NOMO-1 (cell line): ENCODE measurements at regions not wholly inside any gene's neighbourhood (a gene's known extent, or its start where the extent isn't known, plus 50 kb on each side); places are given as distances from the start of the nearest gene placed in this dataset.
A peak's percentile ranks its signal among the peaks of the same experiment; 100 is the strongest.
"Not testable (repeated sequence)": the region's sequence is repeated elsewhere in the genome, so short reads cannot be mapped to it uniquely, and the experiment has no call there.

Source experiments
- DNase-seq, 2 experiments: peaks; one replicate each; lab custom pipeline; 2025; ENCODE audit not compliant: unreplicated experiment in 2 of 2; lab: John Stamatoyannopoulos, UW

DNA sequence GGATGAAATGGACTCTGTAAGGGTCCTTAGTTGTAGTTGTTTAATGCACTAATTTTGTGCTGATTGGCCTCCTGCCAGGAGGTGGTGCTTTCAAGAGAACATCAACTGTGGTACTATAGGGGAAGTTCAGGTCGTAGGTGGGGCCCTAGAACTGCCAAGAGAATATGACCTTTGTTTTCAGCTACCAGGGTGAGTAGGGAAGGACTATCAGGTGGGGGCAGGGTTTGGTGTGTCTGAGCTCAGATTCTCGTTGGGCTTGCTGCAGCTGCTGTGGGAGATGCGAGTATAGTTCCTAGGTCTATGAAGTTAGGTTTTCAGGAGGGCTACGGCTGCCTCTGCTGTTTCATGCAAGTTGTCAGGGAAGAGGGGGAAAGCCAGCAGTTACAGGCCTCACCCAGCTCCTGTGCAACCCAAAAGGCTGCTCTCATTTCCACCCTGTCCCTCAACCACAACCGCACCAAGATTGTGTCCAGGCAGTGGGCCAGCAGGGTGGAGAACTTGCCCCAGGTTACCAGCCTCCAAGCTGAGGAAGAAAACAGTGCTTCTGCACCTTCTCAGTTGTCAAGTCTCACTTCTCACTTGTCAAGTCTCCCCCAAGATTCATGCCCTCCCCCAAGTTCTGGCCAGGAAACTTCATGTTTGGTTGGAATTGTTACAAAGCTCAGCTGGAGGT is 626.5 kb upstream of the MAP3K7 start:
- DNase-seq = peak; percentile 59 to 80

DNA sequence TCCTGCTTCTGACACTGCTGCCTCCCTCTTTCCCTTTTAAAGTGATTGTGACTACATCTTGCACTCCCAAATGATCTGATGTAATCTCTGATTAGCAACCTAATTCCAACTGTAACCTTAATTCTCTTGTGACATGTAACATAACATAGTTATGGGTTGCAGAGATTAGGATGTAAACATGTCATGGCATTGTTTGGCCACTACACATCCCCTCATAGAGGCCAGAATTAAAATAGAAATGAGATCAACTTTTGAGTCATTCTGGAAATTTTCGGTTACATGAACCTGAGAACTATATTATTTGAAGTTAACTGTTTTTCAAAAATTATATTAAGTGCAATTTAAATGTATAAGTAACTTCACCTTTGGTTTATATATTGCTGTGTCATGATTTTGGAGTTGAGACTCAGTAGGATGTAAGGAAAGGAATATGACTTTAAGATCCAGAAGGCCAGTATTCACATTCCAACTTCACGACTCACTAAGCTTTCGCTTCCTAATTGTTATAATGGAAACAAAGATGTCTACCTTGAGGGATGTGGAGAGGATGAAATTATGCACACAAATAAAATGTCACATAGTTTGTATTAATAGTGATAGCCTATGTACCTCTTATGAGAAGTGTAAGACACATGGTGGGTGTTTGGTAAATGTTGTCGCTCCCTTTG is 611.9 kb upstream of the MAP3K7 start:
- DNase-seq = no peak

DNA sequence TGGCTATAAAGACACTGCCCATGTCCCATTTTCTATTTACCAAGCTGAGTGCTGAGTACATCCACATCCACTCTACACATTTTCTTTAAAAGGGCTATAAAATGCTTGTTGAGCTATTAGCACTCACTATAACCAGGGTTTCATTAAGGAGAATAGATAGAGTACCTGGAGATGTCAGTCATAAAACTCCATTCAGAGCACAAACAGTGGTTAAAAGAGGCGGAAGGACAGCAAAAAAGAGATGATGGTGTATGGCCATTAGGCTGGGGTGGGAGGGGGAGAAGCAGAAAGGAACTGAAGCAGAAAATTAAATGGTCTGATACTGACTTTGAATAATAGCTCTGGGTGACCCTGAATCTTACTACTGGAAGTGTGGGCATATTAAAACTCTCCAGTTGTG is 609.9 kb upstream of the MAP3K7 start:
- no peak for DNase-seq

DNA sequence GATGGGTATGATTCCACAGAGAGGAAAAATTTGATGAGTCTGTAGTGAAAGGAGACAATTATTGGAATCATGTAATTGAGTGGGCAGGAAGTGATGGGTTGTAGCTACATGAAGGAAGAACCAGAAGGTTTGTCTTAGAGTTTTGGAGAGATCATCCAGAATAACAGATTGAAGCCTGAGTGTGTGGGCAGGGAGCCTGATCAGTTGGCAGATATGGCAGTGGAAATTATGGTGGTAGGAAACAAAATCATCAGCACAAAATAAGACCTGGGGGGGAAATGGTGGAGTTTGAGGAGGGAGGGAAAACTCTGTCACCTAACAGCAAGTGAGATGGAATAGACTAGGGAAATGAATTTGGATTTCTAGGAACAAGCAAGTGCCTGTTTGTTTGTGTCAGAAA is 606.6 kb upstream of the MAP3K7 start:
- DNase-seq = no peak

DNA sequence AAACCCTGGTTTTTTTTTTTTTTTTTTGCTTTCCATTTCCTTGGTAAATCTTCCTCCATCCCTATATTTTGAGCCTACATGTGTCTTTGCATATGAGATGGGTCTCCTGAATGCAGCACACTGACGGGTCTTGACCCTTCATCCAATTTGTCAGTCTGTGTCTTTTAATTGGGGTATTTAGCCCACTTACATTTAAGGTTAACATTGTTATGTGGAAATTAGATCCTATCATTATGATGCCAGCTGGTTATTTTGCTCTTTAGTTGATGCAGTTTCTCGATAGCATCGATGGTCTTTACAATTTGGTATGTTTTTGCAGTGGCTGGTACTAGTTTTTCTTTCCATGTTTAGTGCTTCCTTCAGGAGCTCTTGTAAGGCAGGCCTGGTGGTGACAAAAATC is 603.2 kb upstream of the MAP3K7 start:
- not testable (repeated sequence) for DNase-seq

DNA sequence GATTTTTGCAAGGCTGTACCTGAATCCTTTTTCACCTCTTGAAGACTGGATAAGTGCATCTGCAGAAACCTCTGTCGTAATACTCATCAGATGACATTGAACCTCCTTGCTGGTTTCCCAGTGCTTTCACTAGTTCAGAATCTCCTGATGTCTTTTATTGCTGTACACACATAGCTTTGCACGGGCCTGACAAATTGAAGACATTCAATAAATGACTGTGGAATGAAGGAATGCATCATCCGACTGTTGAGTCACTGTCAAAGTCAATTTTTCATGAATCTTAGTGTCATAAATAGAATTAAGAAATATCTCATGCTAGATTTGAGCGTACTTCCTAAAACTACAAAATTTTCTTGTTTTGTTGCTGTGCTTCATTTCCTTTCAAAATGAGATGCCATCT is 598.2 kb upstream of the MAP3K7 start:
- DNase-seq = no peak

DNA sequence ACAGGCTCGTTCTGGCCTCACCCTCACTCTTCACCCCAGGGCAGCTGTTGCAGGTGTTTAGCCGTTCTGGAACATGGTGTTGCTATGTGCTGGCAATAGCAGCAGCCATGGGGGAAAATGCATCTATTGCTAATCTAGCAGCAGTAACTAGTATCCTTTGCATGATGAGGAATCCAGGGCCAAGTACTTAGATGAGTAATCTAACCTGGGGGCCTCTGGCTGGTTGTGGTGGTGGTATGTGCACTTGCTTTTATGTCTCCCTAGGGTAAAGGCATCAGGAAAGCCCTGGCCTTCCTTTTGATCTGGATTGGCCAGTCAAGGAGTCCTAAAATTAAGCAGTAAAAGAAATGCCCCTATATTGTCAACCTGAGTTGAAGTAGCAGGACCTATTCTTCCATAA is 594.5 kb upstream of the MAP3K7 start:
- DNase-seq = no peak

DNA sequence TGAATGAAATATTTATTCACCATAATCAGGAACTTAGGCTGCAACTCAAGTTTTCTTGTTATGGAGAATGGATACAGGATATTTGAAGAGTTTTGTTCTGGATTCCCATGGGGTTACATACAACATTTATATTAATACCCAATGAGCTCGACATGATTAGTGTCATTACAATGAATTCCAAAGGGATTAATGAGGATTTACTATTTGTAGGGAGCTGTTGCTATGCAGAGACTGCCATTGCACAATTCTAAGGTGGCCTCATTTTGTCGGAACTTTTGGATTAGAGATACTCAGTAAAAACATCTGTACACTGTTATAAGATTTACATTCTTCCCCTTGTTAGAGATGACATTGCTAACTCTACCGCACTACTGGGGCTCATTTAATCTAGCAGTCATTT is 586.8 kb upstream of the MAP3K7 start:
- DNase-seq = no peak

DNA sequence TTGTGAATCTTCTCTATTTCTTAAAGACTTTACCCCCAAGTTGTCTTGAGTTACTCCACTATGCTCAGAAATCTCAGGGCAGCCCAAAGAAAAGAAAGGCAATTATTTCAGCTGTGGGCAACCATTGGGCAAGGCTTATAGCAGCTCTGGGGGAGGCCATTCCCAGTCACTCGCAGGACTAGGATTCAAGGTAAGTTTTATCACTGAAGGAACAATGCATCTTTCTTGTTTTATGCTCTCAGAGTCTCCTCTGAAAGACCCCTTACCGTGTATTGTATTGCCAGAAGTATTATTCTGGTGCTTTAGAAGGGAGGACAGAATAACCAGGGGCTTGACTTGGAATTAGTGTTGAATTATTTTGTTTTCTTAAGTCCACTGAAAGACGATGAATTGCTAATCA is 586.3 kb upstream of the MAP3K7 start:
- DNase-seq = no peak

DNA sequence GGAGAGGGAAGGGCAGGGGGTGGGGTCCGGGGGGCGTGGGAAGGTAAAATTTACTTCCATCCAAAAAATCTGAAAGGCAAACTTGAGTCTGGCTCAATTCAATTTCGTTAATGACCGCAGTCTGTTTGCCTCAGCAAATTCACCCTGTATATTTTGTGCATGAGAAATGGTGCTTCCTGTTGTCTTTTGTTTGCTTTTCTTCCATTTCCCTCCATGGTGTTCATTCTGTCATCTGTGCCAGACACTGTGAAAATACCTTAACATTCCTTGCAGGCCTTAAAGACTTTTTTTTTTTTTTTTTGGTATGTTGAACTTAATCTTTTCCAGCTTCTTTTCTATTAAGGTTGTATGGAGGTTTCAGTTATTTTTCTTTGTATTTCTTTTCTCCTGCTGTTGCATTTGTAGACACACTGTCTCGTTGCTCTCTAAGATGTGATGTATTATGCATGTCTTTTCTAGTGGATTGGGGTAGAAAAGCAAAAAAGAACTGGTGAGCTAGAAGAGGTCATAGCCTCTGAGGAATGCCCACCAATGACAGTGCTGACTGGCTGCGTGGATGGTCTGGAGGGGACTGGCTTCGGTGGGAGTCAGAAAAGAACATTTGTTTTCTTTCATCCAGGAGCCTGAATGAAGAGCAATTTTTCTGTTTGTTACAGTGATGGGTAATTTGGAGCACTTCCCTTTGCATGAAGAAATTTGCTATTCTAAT is 585.0 kb upstream of the MAP3K7 start:
- no peak for DNase-seq

DNA sequence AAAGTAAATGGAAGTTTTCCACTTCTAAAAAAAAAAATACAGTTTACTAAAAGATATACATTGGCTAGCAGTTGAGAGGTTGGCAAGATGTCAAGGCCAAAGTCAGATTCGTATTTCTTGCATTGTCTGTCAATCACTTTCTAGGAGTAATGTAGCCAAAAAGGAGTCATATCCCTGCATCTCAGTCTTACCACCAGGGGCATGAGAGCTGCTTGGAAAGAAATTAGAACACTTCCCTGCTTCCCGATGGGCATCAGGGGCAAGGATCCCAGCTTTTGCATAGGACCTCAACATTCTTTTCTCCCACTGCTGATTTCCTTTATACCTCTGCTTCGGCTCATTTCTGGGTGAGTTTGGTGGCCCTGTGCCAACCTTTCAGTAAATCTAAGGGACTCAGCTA is 581.0 kb upstream of the MAP3K7 start:
- no peak for DNase-seq

DNA sequence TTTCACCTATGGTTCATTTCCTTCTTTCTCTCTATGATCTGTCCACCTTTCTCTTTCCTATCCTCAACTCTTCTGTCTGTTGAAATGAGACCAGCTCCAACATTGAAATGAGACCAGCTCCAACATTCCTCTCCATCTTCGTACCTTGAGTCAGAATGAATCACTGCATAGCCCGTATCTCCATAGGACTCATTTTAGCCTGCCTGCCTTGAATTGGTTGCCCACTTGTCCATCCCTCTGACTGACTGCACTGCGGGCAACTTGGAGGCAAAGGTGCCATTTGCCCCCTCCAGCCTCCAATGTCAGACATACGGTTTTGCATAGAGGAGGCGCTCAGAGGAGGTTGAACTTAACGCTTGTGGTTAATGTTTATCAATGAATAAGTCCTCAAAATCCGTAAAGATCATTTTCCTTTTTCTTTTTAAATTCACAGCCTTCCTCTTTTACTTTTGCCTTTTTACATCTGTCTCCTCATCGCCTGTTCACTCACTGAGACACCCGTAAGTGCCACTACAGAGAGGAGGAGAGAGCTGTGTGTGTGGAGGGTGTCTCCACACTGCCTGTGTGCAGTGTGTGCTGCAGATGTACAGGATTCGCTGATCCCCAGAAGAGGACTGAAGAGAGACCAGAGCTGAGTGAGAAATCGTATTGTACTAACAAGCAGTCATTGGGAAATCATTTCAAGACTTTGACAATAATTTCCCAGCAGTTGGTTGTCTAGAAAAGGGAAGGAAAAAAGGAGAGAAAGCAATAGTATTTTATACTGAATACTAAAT is 579.6 kb upstream of the MAP3K7 start:
- peak in 1 of 2 experiments; percentile 35 for DNase-seq

DNA sequence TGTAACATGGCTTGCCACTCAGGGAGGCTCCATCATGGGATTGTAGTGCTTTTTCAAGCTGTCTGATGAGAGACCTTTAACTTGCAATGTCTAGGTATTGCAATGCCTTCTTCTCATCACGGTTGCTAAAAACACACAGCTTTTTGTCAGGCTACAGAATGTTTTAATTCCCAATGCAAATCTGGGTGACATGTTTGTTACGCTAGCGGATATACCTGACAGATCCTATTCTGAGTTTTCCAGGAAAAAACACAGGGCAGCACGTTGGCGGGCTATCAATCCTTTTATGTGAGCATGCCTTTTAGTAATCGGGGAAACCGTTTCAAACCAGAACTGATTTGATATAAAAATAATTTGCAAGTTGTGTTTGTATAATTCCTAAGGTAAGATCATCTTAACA is 577.2 kb upstream of the MAP3K7 start:
- DNase-seq = no peak

DNA sequence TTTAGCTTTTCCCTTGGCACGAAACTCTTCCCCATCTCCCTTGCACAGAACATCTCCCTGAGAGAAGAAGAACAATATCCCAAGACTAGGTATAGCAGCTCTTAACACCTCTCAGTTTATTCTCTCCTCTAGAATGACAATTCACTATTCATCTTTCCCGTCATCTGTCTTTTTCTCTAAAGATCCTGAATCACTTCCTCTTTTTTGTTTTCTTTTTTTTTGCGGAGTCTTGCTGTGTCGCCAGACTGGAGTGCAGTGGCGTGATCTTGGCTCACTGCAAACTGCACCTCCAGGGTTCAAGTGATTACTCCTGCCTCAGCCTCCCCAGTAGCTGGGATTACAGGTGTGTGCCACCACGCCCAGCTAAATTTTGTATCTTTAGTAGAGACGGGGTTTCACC is 574.4 kb upstream of the MAP3K7 start:
- DNase-seq = peak; percentile 57 to 65

DNA sequence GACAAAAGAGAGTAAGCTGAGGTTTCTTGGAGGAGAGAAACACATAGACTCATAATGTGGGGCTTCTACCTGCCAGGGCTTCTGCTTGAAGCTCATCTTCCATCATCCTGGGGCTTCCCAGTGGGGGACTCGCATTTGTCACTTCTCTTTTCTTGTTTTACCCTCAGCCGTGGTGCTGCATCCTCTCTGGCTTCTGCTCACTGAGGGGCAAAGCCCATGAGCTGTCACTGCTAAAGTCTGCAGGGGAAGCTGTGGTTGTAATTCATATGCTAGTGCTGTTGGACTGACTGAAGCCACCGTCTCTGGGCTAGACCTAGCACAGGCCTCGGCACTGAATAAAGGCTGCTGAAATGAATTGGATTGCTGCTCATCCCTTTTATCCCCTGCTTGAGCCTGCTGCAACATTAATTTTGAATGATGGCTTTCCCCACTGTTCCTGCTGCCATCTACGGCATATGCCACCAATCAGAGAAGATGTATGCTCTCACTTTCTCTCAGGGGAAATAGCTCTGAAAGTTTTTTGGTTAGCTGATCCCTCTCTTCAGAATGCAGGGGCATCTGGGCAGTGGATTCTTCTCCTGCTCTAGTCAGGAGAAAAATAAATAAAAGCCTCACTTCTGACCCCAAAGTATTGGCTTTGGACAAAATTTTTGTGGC is 568.4 kb upstream of the MAP3K7 start:
- peak; percentile 46 to 60 for DNase-seq

DNA sequence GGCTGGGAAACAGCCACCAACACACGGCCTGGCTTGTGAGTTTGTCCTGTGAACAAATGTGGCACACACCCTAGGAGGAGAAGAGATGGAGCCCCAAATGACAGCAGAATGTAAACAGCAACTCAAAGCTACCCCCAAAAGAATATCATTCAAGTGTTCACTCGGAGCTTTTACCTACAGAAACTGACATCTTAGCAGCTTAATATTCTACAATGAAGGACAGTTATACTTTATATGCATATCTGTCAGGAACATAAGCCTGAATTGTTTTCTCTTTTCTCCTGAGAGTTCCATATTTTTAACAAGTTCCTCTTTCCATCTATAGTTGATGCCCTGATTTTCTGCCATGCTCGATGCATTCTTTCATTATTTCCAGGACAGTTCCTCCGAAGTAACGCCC is 566.0 kb upstream of the MAP3K7 start:
- DNase-seq = no peak

DNA sequence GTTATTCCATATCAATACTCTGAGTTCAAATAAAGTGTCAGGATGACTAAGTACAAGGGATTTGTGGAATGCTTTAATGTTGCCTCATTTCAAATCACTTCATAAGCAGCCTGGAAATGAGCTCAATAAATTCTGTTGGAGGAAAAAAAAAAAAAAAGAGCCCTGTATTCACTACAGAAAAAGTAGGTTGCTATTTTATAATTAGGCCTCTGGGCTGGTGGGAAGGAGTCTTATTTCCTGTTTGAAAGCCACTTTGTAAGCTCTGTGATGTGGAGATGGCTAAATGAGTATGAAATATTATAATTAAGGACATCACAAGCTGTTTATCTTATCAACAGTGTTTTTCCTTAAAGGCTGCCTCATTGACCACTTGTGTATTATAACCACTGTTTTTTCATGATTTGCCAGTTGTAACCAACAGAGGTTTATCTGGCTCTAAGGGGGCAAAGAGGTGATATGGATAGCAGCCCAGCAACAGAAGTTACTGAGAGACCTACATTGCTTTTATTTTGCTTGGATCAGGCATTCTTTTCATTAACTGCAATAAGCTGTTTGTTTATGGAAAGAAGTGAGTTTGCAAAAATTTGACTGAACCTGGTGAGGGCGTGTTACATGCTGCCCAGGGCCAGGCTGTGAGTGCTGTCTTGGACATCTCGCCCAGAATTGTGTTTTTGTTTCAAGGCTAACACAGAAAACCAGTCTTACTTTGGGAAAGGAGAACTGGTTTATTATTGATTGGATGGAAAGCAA is 563.3 kb upstream of the MAP3K7 start:
- no peak for DNase-seq

DNA sequence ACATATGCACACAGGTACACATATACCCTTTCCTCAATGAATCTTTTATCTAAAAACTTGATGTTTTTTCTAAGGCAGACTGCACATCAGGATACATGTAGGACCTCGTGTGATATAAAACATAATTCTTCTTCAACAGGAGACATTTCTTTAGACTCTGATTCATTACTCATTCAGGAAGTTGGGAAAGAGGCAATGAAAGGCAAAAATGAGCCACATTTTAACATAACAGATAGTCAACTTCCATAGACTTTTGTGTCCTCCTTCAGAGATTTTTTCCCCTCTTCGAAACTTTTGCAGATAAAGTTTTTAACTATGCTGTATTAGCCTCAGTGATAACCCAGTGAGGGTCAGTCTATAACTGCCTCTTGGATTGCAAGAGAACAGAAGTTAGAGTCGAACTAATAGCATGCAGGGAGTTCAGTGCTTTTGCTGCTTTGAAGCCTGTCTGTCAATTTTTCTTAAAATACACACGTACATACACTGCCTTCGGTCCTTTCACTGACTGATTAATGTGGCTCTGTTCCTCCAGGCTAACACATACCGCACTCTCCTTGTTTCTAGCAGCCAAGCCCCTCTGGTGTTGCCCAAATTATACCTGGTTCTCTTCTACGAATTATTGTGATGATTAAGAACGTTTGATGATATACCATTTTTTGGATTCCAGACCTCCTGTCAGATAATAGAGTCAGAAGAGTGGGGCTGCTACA is 562.5 kb upstream of the MAP3K7 start:
- DNase-seq = peak in 1 of 2 experiments; percentile 61

DNA sequence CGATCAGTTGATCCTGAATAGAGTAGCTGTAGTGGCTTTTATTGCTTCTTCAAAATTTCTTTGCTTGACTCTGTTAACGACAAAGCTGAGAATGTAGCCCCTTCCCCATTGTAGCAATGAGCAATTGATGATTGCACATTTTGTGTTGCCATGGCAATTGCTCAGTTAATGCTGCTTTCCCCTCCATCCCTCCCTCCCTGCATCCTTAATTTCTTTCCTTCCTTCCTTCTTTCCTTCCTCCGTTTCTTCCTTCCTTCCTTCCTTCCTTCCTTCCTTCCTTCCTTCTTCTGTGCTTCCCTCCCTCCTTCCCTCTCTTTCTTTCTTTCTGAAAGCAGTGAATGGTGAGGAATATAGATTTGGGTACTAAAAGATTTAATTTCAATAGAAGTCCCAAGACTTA is 557.3 kb upstream of the MAP3K7 start:
- no peak for DNase-seq

DNA sequence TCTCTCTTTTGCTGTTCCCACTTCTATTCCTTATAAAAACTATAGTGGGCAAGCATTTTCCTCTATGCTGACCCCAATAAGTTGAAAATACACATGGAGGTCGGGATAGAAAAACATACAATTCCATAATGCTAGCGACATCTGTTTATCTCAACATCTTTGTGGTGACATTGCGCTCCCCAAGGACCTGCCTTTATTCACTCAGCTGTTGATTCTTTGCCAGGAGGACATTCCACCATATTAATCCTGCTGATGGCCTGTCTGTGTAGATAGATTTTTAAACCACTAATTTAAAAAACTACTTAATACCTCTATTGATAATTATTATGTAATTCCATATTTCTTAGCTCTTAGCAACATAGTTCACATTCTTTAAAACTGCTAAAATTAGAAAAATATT is 555.3 kb upstream of the MAP3K7 start:
- DNase-seq = no peak
